LNCaP clone FGC (cell line): ENCODE measurements at regions not wholly inside any gene's neighbourhood (a gene's known extent, or its start where the extent isn't known, plus 50 kb on each side); places are given as distances from the start of the nearest gene placed in this dataset.

Source experiments
- DNase-seq: peaks from one replicate; pipeline ENCODE4 v3.0.0-alpha.2; 2011; ENCODE audit warnings: low read depth
- H3K4me3 ChIP-seq: 2 replicates; pipeline ENCODE4 v1.5.1; 2011; ENCODE audit warnings: mild to moderate bottlenecking, low read depth, low read length, control low read depth
- TF ChIP-seq, protein P1 (sequence below): IDR thresholded peaks from 2 replicates; pipeline ENCODE4 v1.5.1; 2012; ENCODE audit warnings: mild to moderate bottlenecking; ENCODE audit not compliant: control insufficient read depth, insufficient read depth; ENCODE audit errors: extremely low read depth

DNA sequence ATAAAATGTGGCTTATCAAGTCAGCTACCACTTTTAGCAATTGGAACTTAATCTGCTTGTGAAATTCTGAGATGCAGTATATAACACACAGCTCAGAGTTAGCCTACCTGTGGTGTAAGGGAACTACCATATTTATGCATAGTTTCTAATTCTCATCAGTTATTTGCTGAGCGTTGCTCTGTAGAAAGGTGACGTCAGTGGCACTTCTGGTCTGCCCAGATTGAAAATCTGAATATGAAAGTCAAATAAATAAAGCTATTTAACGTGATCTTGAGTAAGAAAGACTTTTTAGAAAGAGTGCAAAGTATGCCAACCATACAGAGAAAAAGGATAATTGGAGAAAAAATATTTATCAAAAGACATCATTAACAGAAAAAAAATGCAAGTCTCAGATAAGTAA lies 938.9 kb upstream of the NOVA1 start:
- no peak for DNase-seq
- TF ChIP-seq, protein P1, sequence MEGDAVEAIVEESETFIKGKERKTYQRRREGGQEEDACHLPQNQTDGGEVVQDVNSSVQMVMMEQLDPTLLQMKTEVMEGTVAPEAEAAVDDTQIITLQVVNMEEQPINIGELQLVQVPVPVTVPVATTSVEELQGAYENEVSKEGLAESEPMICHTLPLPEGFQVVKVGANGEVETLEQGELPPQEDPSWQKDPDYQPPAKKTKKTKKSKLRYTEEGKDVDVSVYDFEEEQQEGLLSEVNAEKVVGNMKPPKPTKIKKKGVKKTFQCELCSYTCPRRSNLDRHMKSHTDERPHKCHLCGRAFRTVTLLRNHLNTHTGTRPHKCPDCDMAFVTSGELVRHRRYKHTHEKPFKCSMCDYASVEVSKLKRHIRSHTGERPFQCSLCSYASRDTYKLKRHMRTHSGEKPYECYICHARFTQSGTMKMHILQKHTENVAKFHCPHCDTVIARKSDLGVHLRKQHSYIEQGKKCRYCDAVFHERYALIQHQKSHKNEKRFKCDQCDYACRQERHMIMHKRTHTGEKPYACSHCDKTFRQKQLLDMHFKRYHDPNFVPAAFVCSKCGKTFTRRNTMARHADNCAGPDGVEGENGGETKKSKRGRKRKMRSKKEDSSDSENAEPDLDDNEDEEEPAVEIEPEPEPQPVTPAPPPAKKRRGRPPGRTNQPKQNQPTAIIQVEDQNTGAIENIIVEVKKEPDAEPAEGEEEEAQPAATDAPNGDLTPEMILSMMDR = no peak
- H3K4me3 ChIP-seq = no peak overlapping the region

GRCh38 chr14:27546111-27546510 lies 948.3 kb upstream of the NOVA1 start:
- TF ChIP-seq, protein P1 = no peak
- DNase-seq = no peak
- H3K4me3 ChIP-seq = no peak overlapping the region

DNA sequence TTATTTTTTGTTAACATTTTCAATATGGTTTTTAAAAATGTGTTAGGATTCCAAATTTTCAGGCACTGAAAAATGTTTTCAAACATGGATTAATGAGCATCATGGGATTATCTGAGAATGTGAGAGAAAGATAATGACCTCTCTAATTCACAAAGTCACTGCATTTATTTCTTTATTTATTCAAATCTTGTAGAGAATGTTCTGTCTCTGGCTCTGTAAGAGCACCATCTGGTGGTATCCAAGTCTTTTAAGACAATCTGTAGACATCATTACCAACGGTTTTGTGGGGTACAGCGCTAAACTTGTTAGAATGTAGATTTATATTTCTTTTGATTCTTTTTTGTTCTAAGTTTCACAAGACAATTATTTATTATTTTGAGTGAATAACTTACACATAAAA lies 956.0 kb upstream of the NOVA1 start:
- TF ChIP-seq, protein P1 = peak; percentile 46
- H3K4me3 ChIP-seq = no peak overlapping the region
- no peak for DNase-seq

DNA sequence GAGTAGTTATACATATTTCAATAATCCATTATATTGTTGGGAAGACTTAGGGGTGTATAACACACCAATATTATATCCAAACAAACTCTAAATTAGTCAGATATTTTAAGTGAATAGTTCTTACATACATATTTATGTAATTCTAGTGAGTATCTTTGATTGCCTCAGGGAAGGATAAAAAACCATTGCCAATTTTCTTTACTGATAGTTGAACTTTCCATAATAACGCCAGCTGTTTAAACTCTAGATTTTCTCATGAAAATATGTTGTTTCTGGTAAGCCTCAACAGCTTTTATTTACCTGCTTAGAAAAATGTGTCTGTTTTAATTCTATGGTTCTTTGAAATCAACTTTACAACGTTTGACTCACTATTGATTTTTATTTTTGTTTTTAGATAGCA lies 959.6 kb upstream of the NOVA1 start:
- DNase-seq = no peak
- TF ChIP-seq, protein P1 = no peak
- H3K4me3 ChIP-seq = no peak overlapping the region

DNA sequence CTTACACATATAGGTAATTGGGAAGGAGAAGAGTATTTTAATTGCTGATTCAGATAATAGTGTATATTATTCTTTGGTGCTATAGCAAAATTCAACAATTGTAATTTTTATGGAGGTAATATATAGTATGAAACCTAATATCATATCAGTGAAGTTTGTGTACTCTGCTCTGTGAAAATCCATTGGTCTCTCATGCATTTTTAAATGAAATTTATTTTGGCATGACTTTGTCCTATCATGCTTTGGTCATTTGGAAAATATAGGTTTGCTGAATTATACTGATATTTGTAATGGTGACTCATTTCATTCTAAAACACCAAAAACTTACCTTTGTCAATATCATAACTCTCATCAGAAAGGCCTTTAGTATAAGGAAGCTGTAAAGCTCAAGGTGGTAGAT lies 962.0 kb upstream of the NOVA1 start:
- TF ChIP-seq, protein P1 = no peak
- DNase-seq = no peak

GRCh38 chr14:27566843-27567382 lies 969.1 kb upstream of the NOVA1 start:
- no peak for DNase-seq
- TF ChIP-seq, protein P1 = no peak

More for the DNA sequence above, 962.0 kb upstream of the NOVA1 start:
- H3K4me3 ChIP-seq = no peak overlapping the region

GRCh38 chr14:27573018-27573417 lies 975.2 kb upstream of the NOVA1 start:
- H3K4me3 ChIP-seq = no peak overlapping the region
- TF ChIP-seq, protein P1 = no peak
- no peak for DNase-seq

More at GRCh38 chr14:27566843-27567382, 969.1 kb upstream of the NOVA1 start:
- H3K4me3 ChIP-seq = no peak overlapping the region
